Karpas-422 (cell line): ENCODE measurements at regions not wholly inside any gene's neighbourhood (a gene's known extent, or its start where the extent isn't known, plus 50 kb on each side); places are given as distances from the start of the nearest gene placed in this dataset.

Experiments used
- DNase-seq: peaks from one replicate; pipeline ENCODE4 v3.0.0-alpha.2; 2015
- H2AFZ ChIP-seq: fragments of 200-600 bp; sonication (generic); 2 replicates; pipeline ENCODE4 v1.6.1; 2014; ENCODE audit warnings: antibody characterized with exemption, low read length, mixed read lengths
- H3K27ac ChIP-seq: fragments of 200-600 bp; sonication (generic); 2 replicates; pipeline ENCODE4 v1.5.1; 2014; ENCODE audit warnings: mild to moderate bottlenecking, low read length, moderate library complexity
- H3K27me3 ChIP-seq: fragments of 200-600 bp; sonication (generic); 2 replicates; pipeline ENCODE4 v1.6.1; 2014; ENCODE audit warnings: low read length, mixed read lengths
- H3K36me3 ChIP-seq: fragments of 200-600 bp; sonication (generic); 2 replicates; pipeline ENCODE4 v1.6.1; 2014; ENCODE audit warnings: low read length, mixed read lengths; ENCODE audit not compliant: insufficient read depth
- H3K4me1 ChIP-seq: fragments of 200-600 bp; sonication (generic); 2 replicates; pipeline ENCODE4 v1.6.1; 2014; ENCODE audit warnings: mild to moderate bottlenecking, low read length, mixed read lengths
- H3K4me2 ChIP-seq: fragments of 200-600 bp; sonication (generic); 2 replicates; pipeline ENCODE4 v1.6.1; 2014; ENCODE audit warnings: low read length, low read depth, mild to moderate bottlenecking; ENCODE audit not compliant: poor library complexity, severe bottlenecking
- H3K4me3 ChIP-seq: fragments of 200-600 bp; sonication (generic); 2 replicates; pipeline ENCODE4 v1.5.1; 2014; ENCODE audit warnings: mild to moderate bottlenecking, antibody characterized with exemption, low read length, mixed read lengths
- H3K79me2 ChIP-seq: fragments of 200-600 bp; sonication (generic); 2 replicates; pipeline ENCODE4 v1.6.1; 2014; ENCODE audit warnings: mild to moderate bottlenecking, low read length, mixed read lengths
- H3K9ac ChIP-seq: fragments of 200-600 bp; sonication (generic); 2 replicates; pipeline ENCODE4 v1.6.0; 2014; ENCODE audit warnings: low read length
- H3K9me2 ChIP-seq: fragments of 200-600 bp; sonication (generic), shearing (Covaris generic); replicated peaks from 2 replicates; pipeline ENCODE4 v1.6.0; 2014; ENCODE audit warnings: mild to moderate bottlenecking, low read length, moderate library complexity; ENCODE audit not compliant: insufficient read depth
- H3K9me3 ChIP-seq: fragments of 300-700, 200-600 bp; sonication (generic); 2 replicates; pipeline ENCODE4 v1.6.1; 2014; ENCODE audit warnings: low read length, mixed read lengths
- H4K20me1 ChIP-seq: fragments of 200-600 bp; sonication (generic); 2 replicates; pipeline ENCODE4 v1.6.1; 2014; ENCODE audit warnings: mild to moderate bottlenecking, antibody characterized with exemption, low read length, low read depth; ENCODE audit not compliant: insufficient read depth

DNA sequence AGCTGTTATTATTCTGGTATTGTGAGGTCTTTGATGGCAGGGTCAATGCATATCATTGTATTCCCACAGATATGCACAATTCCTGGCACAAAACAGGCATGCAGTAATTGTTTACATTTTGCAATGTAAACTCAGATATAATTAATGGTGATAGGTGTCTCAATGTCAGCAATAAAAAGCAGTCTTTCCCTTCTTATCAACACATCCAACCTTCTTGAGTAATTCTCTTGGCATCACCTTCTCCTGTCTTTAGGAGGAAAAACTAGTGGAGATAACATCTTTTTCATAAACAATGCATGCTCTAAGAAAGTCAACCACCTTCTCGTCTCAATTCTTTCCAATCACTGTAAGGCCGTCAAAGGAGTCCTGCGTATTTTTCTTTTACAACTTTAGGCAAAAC lies 313.3 kb upstream of the GULP1 start:
- no peaks in the 10 kb centered on the region for H3K79me2 ChIP-seq
- peaks cover 7% of the 10 kb centered on the region; the same call in 1 of the 2 replicates for H3K9me3 ChIP-seq
- H3K9me2 ChIP-seq: no peaks in the 10 kb centered on the region
- H3K4me1 ChIP-seq: no peaks in the 10 kb centered on the region
- H3K27ac ChIP-seq: no peak overlapping the region
- no peak overlapping the region for H3K4me3 ChIP-seq
- no peak for DNase-seq
- H3K27me3 ChIP-seq: no peaks in the 10 kb centered on the region
- H3K9ac ChIP-seq: no peak overlapping the region
- H4K20me1 ChIP-seq: no peaks in the 10 kb centered on the region
- no peak overlapping the region for H2AFZ ChIP-seq
- no peak overlapping the region for H3K4me2 ChIP-seq
- no peaks in the 10 kb centered on the region for H3K36me3 ChIP-seq

DNA sequence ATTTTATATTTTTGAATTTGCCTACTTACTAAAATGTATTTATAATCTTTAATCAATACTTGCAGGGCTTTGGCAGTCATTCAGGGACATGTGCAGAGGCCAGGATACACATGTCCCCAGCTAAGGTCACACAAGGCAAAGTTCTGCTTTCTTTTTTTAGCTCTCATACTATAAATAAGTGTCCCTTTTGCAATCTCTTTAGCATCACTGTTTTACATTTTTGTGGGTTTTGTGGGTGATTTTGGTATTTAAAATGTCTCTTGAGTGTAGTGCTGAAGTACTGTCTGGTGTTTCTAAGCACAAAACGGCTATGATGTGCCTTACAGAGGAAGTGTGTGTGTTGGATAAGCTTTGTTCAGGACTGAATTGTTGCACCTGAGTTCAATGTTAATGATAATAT lies 309.0 kb upstream of the GULP1 start:
- peak; percentile 48 for DNase-seq

DNA sequence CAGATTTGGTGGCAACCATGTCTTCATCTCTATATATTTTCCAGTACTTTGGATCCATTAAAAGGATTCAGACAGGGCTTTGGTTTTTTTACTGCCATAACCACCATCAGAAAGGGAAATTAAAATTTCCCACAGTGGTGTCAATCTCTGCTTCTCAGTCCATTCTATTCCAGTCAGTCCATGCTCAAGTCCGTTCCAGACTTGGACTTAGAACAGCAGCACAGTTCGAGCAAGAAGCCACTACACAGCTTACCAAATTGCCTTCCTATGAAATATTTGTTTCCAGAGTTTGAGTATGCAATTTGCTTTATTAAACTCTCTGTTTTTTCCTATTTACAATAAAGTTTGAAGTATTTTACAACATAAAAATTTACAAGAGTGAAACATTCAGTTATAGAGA lies 306.5 kb upstream of the GULP1 start:
- Histone ChIP-seq H3K27me3 (no peaks in the 10 kb centered on the region), H3K9me3 (no peaks in the 10 kb centered on the region), H3K4me3 (no peak overlapping the region), H2AFZ (no peak overlapping the region), H3K9ac (no peak overlapping the region), H3K4me1 (no peaks in the 10 kb centered on the region), H3K79me2 (no peaks in the 10 kb centered on the region), H3K9me2 (no peaks in the 10 kb centered on the region), H3K27ac (no peak overlapping the region), H3K36me3 (no peaks in the 10 kb centered on the region), H4K20me1 (no peaks in the 10 kb centered on the region), H3K4me2 (no peak overlapping the region)
- no peak for DNase-seq

More for the DNA sequence above, 309.0 kb upstream of the GULP1 start:
- H3K27ac ChIP-seq: no peak overlapping the region
- H4K20me1 ChIP-seq: no peaks in the 10 kb centered on the region
- no peaks in the 10 kb centered on the region for H3K27me3 ChIP-seq
- no peak overlapping the region for H3K4me2 ChIP-seq
- H2AFZ ChIP-seq: no peak overlapping the region
- no peaks in the 10 kb centered on the region for H3K36me3 ChIP-seq
- H3K9me3 ChIP-seq: peaks cover 4% of the 10 kb centered on the region; the same call in 1 of the 2 replicates
- no peaks in the 10 kb centered on the region for H3K4me1 ChIP-seq
- no peaks in the 10 kb centered on the region for H3K79me2 ChIP-seq
- no peaks in the 10 kb centered on the region for H3K9me2 ChIP-seq
- no peak overlapping the region for H3K4me3 ChIP-seq
- no peak overlapping the region for H3K9ac ChIP-seq

DNA sequence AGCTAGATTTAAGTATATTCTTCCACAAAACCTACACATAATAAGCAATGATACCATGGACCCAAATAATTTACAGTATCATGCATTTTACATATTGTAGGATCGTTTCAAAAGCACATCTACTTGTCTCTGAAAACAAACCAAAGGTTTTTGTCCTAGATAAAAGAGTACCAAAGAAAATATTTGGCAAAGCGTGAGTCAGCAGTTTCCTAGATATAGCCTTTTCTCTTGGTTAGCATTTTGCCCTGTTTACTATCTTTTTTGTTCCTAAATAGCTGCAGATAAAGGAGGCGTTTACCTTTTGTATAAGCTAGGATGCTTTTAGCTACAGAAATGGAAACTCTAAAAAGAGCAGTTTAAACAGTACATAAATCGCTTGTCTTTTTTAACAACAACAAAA lies 305.8 kb upstream of the GULP1 start:
- Histone ChIP-seq H3K4me1 (no peaks in the 10 kb centered on the region), H3K4me2 (no peak overlapping the region), H3K79me2 (no peaks in the 10 kb centered on the region), H2AFZ (no peak overlapping the region), H3K36me3 (no peaks in the 10 kb centered on the region), H3K9me3 (no peaks in the 10 kb centered on the region), H3K4me3 (no peak overlapping the region), H3K9ac (no peak overlapping the region), H4K20me1 (no peaks in the 10 kb centered on the region), H3K27ac (no peak overlapping the region), H3K27me3 (no peaks in the 10 kb centered on the region), H3K9me2 (no peaks in the 10 kb centered on the region; the same call in 1 of the 2 replicates)
- no peak for DNase-seq

DNA sequence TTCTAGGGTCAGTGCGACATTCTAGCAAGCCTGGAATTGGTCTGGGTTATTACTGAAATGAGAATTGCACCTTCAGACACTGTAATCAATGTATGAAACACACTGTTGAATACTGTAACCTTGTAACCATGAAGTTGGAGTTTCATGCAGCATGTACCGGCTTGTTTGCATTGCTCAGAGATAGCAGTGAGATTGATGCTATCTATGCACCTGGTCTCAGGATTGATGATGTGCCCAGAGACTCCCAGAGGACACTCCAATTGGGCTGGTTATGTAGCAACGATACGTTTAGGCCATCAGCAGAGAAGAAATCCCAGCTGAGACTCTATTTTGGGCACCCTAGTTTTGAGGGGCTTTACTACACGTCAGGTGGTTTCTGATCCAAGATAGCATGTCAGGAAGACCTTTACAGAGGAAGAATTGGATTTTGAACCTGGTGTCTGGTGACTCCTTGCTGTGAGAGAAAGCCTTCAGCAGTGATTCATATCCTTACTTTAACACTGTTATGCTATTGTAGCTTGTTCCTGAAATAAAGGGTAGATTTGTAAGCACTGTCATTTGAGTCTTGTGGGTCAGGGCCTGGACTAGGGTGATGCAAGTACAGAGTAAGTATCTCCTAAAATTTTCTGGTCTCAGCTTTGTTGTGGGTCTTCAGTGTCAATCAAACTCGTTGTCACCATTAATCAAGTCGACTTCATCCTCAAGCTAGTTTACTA lies 305.1 kb upstream of the GULP1 start:
- Histone ChIP-seq H3K9me3 (no peaks in the 10 kb centered on the region), H2AFZ (no peak overlapping the region), H3K9me2 (no peaks in the 10 kb centered on the region; the same call in 1 of the 2 replicates), H3K36me3 (no peaks in the 10 kb centered on the region), H3K27me3 (no peaks in the 10 kb centered on the region), H4K20me1 (no peaks in the 10 kb centered on the region), H3K4me2 (no peak overlapping the region), H3K27ac (no peak overlapping the region), H3K9ac (no peak overlapping the region), H3K4me3 (no peak overlapping the region), H3K4me1 (no peaks in the 10 kb centered on the region), H3K79me2 (no peaks in the 10 kb centered on the region)
- no peak for DNase-seq

DNA sequence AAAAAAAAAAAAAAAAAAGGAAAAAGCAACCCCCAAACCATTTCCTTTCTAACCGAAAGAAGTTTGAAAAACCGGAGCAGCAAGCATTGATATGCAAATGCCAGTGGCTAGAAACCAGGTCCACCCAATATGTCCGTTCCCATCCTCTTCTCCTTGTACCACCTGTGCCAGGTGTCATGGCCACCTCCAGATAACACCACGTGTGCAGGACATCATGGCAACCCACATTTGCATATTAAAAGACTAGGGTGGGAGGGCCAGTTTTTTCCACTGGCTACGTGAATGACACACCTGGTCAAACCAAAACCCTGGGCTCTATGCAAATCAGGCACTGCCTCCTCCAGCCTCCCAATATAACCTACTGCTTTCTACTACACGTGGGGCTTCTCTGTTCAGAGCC lies 303.3 kb upstream of the GULP1 start:
- H4K20me1 ChIP-seq: no peaks in the 10 kb centered on the region
- no peak overlapping the region for H2AFZ ChIP-seq
- H3K9me3 ChIP-seq: no peaks in the 10 kb centered on the region
- no peak for DNase-seq
- H3K9me2 ChIP-seq: no peaks in the 10 kb centered on the region; the same call in 1 of the 2 replicates
- no peak overlapping the region for H3K4me2 ChIP-seq
- H3K79me2 ChIP-seq: no peaks in the 10 kb centered on the region
- H3K4me3 ChIP-seq: no peak overlapping the region
- H3K36me3 ChIP-seq: no peaks in the 10 kb centered on the region
- no peaks in the 10 kb centered on the region for H3K4me1 ChIP-seq
- no peaks in the 10 kb centered on the region for H3K27me3 ChIP-seq
- no peak overlapping the region for H3K27ac ChIP-seq
- no peak overlapping the region for H3K9ac ChIP-seq

DNA sequence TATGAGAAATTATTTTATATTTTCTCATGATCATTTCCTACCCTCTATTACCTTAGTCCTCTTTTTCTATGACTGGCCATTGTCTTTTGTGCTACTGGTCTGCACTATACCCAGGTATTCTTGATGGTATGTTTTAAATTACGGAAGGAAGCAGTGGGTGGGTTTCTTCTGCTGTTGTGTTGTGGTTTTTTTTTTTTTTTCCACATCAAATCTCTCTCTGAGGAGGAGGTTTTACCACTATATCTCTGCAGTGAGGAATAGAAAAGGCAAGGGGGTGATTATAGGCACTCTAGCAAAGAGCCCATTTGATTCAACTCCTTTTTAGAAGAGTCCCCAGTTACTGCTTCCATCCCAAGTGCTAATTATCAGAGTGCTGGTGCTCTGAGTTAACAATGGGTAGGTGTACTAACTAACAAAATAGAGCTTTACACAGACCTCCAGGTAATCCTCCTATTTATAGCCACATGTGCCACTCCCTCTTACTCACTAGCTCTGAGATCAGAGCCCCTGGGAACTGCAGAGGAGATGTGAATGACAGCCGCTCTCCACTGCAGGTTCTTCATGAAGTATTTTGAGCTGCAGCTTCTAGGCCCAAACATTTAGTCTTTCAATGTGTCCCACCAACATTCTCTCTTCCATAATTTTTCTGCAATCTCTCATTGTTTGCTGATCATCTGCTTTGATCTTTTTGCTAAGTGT lies 301.6 kb upstream of the GULP1 start:
- H3K4me2 ChIP-seq: no peak overlapping the region
- no peak overlapping the region for H3K27ac ChIP-seq
- H3K4me1 ChIP-seq: no peaks in the 10 kb centered on the region
- no peaks in the 10 kb centered on the region for H4K20me1 ChIP-seq
- no peaks in the 10 kb centered on the region for H3K36me3 ChIP-seq
- H3K79me2 ChIP-seq: no peaks in the 10 kb centered on the region
- DNase-seq: no peak
- H2AFZ ChIP-seq: no peak overlapping the region
- H3K27me3 ChIP-seq: no peaks in the 10 kb centered on the region
- no peaks in the 10 kb centered on the region for H3K9me3 ChIP-seq
- H3K9me2 ChIP-seq: no peaks in the 10 kb centered on the region; the same call in 1 of the 2 replicates
- H3K4me3 ChIP-seq: no peak overlapping the region
- H3K9ac ChIP-seq: no peak overlapping the region

DNA sequence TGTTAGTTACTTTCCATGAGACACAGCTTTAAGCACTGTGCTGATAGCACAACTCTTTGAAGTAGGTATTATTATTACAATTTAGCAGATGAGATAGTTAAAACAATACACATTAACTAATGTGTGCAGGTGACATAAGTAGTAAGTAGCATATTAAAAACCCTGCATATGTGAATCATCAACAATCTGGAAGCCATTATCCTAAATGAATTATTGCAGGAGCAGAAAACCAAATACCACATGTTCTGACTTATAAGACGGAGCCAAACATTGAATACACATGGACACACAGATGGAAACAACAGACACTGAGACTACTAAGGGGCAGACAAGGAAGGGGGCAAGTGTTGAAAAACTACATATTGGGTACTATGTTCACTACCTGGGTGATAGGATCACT lies 300.3 kb upstream of the GULP1 start:
- Histone ChIP-seq H3K27me3 (no peaks in the 10 kb centered on the region), H3K79me2 (no peaks in the 10 kb centered on the region), H3K36me3 (no peaks in the 10 kb centered on the region), H3K27ac (no peak overlapping the region), H3K4me1 (no peaks in the 10 kb centered on the region), H3K4me3 (no peak overlapping the region), H2AFZ (no peak overlapping the region), H3K9me2 (no peaks in the 10 kb centered on the region; the same call in 1 of the 2 replicates), H3K9ac (no peak overlapping the region), H3K9me3 (no peaks in the 10 kb centered on the region), H3K4me2 (no peak overlapping the region), H4K20me1 (no peaks in the 10 kb centered on the region)
- no peak for DNase-seq
